ENCODE measurements at regions not wholly inside any gene's neighbourhood (a gene's known extent, or its start where the extent isn't known, plus 50 kb on each side); places are given as distances from the start of the nearest gene placed in this dataset.

DNA sequence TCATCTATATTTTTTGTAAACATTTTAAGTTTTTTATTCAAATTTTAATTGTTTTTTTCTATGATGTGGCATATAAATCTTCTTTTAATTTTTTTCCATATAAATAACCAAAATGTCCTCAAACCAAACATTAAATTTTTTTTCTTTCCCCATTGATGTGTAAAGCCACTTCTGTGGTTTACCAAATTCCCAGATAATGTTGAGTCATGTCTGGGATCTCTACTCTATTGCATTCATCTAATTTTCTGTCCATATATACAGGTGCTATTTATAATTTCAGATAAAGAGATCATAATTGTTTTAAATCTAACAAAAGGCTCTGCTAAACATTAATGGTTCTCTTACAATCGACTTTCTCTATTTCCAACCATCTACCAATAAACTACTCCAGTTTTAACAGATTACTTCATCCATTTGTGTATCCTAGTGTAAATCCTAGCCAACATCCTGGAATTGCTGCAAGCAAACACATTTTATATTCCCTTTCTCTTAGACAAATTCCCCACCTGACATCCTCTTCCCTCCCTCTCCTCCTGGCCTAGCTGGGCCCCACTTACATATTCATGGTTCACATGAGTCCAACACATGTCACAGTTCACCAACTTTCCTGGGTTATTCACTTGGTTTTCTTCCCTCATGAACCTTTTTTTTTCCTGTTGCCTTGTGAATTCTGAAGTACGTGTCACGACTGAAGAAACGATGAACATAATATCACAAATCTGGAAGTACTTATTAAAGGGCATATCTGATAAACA, 368.0 kb upstream of the AGTR1 start:
- intact Hi-C loops (cut with DNase I; ENCODE audit: low total_unique reads) = no loop called here
- Histone ChIP-seq H3K36me3 (no peaks in the 10 kb centered on the region), H3K4me3 (no peak overlapping the region), H3K9me3 (peaks cover 0 to 7% (median 0%) of the 10 kb centered on the region in 8 donors), H3K27ac (no peak overlapping the region), H3K27me3 (replicated peaks in 1 of 7) (no peaks in the 10 kb centered on the region), H3K4me1 (no peaks in the 10 kb centered on the region)
- TF ChIP-seq POLR2A (IDR thresholded peaks at IDR 0.05) (no peak), POLR2AphosphoS5 (IDR thresholded peaks at IDR 0.05) (no peak)
- TF ChIP-seq, protein P1, sequence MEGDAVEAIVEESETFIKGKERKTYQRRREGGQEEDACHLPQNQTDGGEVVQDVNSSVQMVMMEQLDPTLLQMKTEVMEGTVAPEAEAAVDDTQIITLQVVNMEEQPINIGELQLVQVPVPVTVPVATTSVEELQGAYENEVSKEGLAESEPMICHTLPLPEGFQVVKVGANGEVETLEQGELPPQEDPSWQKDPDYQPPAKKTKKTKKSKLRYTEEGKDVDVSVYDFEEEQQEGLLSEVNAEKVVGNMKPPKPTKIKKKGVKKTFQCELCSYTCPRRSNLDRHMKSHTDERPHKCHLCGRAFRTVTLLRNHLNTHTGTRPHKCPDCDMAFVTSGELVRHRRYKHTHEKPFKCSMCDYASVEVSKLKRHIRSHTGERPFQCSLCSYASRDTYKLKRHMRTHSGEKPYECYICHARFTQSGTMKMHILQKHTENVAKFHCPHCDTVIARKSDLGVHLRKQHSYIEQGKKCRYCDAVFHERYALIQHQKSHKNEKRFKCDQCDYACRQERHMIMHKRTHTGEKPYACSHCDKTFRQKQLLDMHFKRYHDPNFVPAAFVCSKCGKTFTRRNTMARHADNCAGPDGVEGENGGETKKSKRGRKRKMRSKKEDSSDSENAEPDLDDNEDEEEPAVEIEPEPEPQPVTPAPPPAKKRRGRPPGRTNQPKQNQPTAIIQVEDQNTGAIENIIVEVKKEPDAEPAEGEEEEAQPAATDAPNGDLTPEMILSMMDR (IDR thresholded peaks at IDR 0.05 in 8 of 11, conservative IDR thresholded peaks at IDR 0.05 in 3 of 11) = no peak
- no peak for DNase-seq
- 77 to 80% (median 78%) methylated on average over 4 of the region's 4 CpGs for WGBS, 5 donors

DNA sequence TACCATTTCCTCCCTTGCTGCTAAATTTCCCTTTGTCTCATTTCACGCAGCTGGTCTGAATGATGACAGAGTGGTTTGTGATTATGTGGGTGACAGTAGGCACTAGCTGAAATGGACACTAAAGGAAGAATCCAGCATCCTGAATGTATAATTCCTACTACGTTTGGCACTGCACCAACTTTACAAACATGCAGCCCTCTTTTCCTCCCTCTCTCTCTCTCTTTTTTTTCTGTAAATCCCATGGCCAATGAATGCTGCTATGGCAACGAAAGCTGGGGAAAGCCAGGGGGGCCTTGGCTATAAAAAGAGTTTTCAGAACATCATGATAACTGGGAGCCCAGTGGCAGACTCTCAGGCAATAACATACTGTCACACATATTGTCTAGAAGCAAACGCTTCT, 367.2 kb upstream of the AGTR1 start:
- H3K4me1 ChIP-seq = no peaks in the 10 kb centered on the region
- no peaks in the 10 kb centered on the region for H3K27me3 ChIP-seq (replicated peaks in 1 of 7)
- H3K4me3 ChIP-seq = no peak overlapping the region
- intact Hi-C loops (cut with DNase I; ENCODE audit: low total_unique reads) = no loop called here
- peaks cover 0 to 7% (median 0%) of the 10 kb centered on the region in 8 donors for H3K9me3 ChIP-seq
- TF ChIP-seq POLR2AphosphoS5 (IDR thresholded peaks at IDR 0.05) = no peak
- H3K27ac ChIP-seq = no peak overlapping the region
- 45 to 71% (median 63%) methylated on average over 4 of the region's 4 CpGs for WGBS, 5 donors
- H3K36me3 ChIP-seq = no peaks in the 10 kb centered on the region
- no peak for DNase-seq

DNA sequence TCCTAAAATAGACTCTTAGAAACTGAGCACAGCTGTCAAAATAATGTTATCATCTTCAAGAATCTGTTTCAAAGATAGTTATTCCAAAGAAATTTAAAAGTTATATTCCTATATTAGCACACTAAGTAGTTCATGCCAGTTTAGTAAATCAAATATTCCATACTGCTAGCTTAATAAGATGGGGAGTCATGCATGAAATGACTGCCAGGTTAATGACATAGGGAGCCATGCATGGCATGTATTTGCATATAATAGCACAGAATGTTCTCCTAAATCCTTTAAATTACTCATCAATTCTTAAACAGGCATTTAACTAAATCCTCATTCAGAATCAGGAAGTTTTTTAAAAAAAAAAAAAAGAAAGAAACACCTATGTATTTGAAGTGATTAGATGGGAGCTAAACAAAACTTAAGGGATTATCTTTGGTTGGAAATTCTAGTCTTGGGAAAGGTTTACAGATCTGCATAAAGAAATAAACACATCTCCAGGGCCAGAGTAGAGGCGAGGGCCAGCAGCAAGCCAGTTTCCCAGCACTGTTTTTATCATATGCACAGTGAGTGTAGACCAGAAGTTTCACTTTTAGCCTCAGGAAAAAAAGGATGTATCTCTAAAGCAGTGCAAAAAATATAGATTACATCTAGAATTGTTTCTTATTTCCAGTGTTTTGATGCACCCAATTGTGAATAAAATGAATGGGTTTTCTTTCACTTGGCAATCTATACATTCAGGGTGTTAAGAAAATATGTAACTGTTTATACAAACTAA, 366.4 kb upstream of the AGTR1 start:
- Histone ChIP-seq H3K27me3 (replicated peaks in 1 of 7) (no peaks in the 10 kb centered on the region), H3K4me3 (no peak overlapping the region), H3K9me3 (peaks cover 0 to 7% (median 0%) of the 10 kb centered on the region in 8 donors), H3K27ac (no peak overlapping the region), H3K4me1 (no peaks in the 10 kb centered on the region), H3K36me3 (no peaks in the 10 kb centered on the region)
- intact Hi-C loops (cut with DNase I; ENCODE audit: low total_unique reads) = no loop called here
- DNase-seq = no peak
- 45 to 75% (median 55%) methylated on average over 1 of the region's 1 CpG for WGBS, 5 donors
- TF ChIP-seq POLR2A (IDR thresholded peaks at IDR 0.05) (no peak), POLR2AphosphoS5 (IDR thresholded peaks at IDR 0.05) (no peak)
- TF ChIP-seq, protein P1 (IDR thresholded peaks at IDR 0.05 in 8 of 11, conservative IDR thresholded peaks at IDR 0.05 in 3 of 11) = no peak

DNA sequence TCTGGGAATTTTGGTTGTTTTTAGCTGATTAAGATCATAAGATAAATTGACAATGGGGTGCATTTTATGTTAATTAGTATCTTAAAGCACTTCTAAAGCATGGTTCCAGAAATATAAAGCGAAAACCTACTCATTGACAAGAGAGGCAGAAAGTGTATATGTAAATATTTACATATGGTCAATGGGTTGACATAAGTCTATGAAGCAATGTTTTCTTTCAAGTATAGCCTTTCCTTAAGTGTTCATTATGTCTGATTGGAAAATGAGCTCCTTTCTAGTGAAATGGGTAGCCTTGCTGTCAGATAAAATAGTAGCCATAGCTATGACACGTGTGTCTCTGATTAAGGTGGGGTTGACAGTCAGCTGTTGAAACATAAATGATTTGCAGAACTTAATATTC, 365.2 kb upstream of the AGTR1 start:
- no peak for DNase-seq
- Histone ChIP-seq H3K4me3 (no peak overlapping the region), H3K27ac (no peak overlapping the region), H3K36me3 (no peaks in the 10 kb centered on the region), H3K9me3 (peaks cover 0 to 7% (median 0%) of the 10 kb centered on the region in 8 donors), H3K27me3 (replicated peaks in 1 of 7) (no peaks in the 10 kb centered on the region), H3K4me1 (no peaks in the 10 kb centered on the region)
- intact Hi-C loops (cut with DNase I; ENCODE audit: low total_unique reads) = no loop called here
- 83 to 92% (median 86%) methylated on average over 2 of the region's 2 CpGs for WGBS, 5 donors
- TF ChIP-seq POLR2AphosphoS5 (IDR thresholded peaks at IDR 0.05) = no peak

DNA sequence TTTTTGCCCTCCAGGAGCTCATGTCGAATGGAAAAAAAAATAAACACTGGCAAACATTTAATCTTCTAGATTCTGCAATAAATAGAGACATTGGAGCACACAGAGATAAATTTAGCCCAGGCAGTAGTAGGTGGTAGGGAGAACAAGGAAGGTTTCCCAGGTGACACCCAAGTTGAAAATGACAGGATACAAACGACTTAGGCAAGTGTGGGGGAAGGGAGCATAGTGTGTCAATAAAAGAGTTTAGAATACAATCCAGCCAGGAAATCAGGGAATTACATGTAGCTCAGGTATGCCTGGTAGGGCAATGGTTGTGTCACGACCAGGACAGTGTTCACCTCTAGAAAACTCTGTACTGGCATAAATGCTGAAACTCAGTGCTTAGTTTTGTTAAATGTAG, 364.6 kb upstream of the AGTR1 start:
- H3K36me3 ChIP-seq = no peaks in the 10 kb centered on the region
- no peaks in the 10 kb centered on the region for H3K4me1 ChIP-seq
- H3K9me3 ChIP-seq = peaks cover 0 to 7% (median 0%) of the 10 kb centered on the region in 8 donors
- no peak for DNase-seq
- no peaks in the 10 kb centered on the region for H3K27me3 ChIP-seq (replicated peaks in 1 of 7)
- no peak overlapping the region for H3K27ac ChIP-seq
- WGBS, 5 donors = 55 to 72% (median 57%) methylated on average over 3 of the region's 3 CpGs
- intact Hi-C loops (cut with DNase I; ENCODE audit: low total_unique reads) = no loop called here
- TF ChIP-seq POLR2AphosphoS5 (IDR thresholded peaks at IDR 0.05) (no peak), POLR2A (IDR thresholded peaks at IDR 0.05) (no peak)
- TF ChIP-seq, protein P1 (IDR thresholded peaks at IDR 0.05 in 8 of 11, conservative IDR thresholded peaks at IDR 0.05 in 3 of 11) = no peak
- H3K4me3 ChIP-seq = no peak overlapping the region
